ENCODE measurements at regions not wholly inside any gene's neighbourhood (a gene's known extent, or its start where the extent isn't known, plus 50 kb on each side); places are given as distances from the start of the nearest gene placed in this dataset.

- no peak for TF ChIP-seq CTCF (IDR thresholded peaks at IDR 0.05; ENCODE audit: low read length)
- no peak for TF ChIP-seq EZH2 (IDR thresholded peaks at IDR 0.05; ENCODE audit: borderline replicate concordance, low read length)
- H3K4me2 ChIP-seq (ENCODE audit: low read length), result no peak overlapping the region
- no peaks in the 10 kb centered on the region for H3K27me3 ChIP-seq (ENCODE audit: insufficient read depth, low read length)
- no peak overlapping the region for H3K4me3 ChIP-seq (ENCODE audit: low read depth, low read length, poor library complexity, severe bottlenecking)
- H3K36me3 ChIP-seq (ENCODE audit: insufficient read depth, low read length), result no peaks in the 10 kb centered on the region
- H4K20me1 ChIP-seq (ENCODE audit: insufficient read depth, low read length), result no peaks in the 10 kb centered on the region
- H3K4me1 ChIP-seq (ENCODE audit: insufficient read depth, low read length, severe bottlenecking), result no peaks in the 10 kb centered on the region
- H3K9me2 ChIP-seq (ENCODE audit: low read depth, low read length), result no peaks in the 10 kb centered on the region
- no peaks in the 10 kb centered on the region for H3F3A ChIP-seq (ENCODE audit: insufficient read depth, low read length)
- no peaks in the 10 kb centered on the region for H3K79me2 ChIP-seq (ENCODE audit: insufficient read depth, low read length)
- no peak overlapping the region for H3K27ac ChIP-seq (ENCODE audit: low read depth, low read length, poor library complexity, severe bottlenecking)
- no peak overlapping the region for H2AFZ ChIP-seq (ENCODE audit: low read length)
- no peak overlapping the region for H3K9ac ChIP-seq (ENCODE audit: low read length)
- H3K9me3 ChIP-seq (ENCODE audit: low read length), result no peaks in the 10 kb centered on the region
These were observed 618.7 kb upstream of the SGCG start for GRCh38 chr13:22562116-22562515.

- TF ChIP-seq CTCF (IDR thresholded peaks at IDR 0.05; ENCODE audit: low read length), result no peak
- Histone ChIP-seq H3K4me3 (ENCODE audit: low read depth, low read length, poor library complexity, severe bottlenecking) (no peak overlapping the region), H3K9me2 (ENCODE audit: low read depth, low read length) (no peaks in the 10 kb centered on the region), H3K27me3 (ENCODE audit: insufficient read depth, low read length) (no peaks in the 10 kb centered on the region), H3K36me3 (ENCODE audit: insufficient read depth, low read length) (no peaks in the 10 kb centered on the region), H3K4me1 (ENCODE audit: insufficient read depth, low read length, severe bottlenecking) (no peaks in the 10 kb centered on the region), H4K20me1 (ENCODE audit: insufficient read depth, low read length) (no peaks in the 10 kb centered on the region), H2AFZ (ENCODE audit: low read length) (no peak overlapping the region), H3K27ac (ENCODE audit: low read depth, low read length, poor library complexity, severe bottlenecking) (no peak overlapping the region), H3K4me2 (ENCODE audit: low read length) (no peak overlapping the region), H3K9ac (ENCODE audit: low read length) (no peak overlapping the region), H3K9me3 (ENCODE audit: low read length) (no peaks in the 10 kb centered on the region), H3F3A (ENCODE audit: insufficient read depth, low read length) (no peaks in the 10 kb centered on the region), H3K79me2 (ENCODE audit: insufficient read depth, low read length) (no peaks in the 10 kb centered on the region)
These were observed 617.5 kb upstream of the SGCG start for GRCh38 chr13:22563272-22563671.

- Histone ChIP-seq H3K4me2 (ENCODE audit: low read length) (no peak overlapping the region), H3K27me3 (ENCODE audit: insufficient read depth, low read length) (no peaks in the 10 kb centered on the region), H3K79me2 (ENCODE audit: insufficient read depth, low read length) (no peaks in the 10 kb centered on the region), H4K20me1 (ENCODE audit: insufficient read depth, low read length) (no peaks in the 10 kb centered on the region), H3K4me1 (ENCODE audit: insufficient read depth, low read length, severe bottlenecking) (no peaks in the 10 kb centered on the region), H3K36me3 (ENCODE audit: insufficient read depth, low read length) (no peaks in the 10 kb centered on the region), H3K9me3 (ENCODE audit: low read length) (no peaks in the 10 kb centered on the region), H3K9me2 (ENCODE audit: low read depth, low read length) (no peaks in the 10 kb centered on the region), H2AFZ (ENCODE audit: low read length) (no peak overlapping the region), H3K9ac (ENCODE audit: low read length) (no peak overlapping the region), H3K27ac (ENCODE audit: low read depth, low read length, poor library complexity, severe bottlenecking) (no peak overlapping the region), H3F3A (ENCODE audit: insufficient read depth, low read length) (no peaks in the 10 kb centered on the region), H3K4me3 (ENCODE audit: low read depth, low read length, poor library complexity, severe bottlenecking) (no peak overlapping the region)
- TF ChIP-seq CTCF (IDR thresholded peaks at IDR 0.05; ENCODE audit: low read length), result no peak
- TF ChIP-seq EZH2 (IDR thresholded peaks at IDR 0.05; ENCODE audit: borderline replicate concordance, low read length), result no peak
These were observed 611.0 kb upstream of the SGCG start for GRCh38 chr13:22569811-22570210.
